ENCODE measurements at regions not wholly inside any gene's neighbourhood (a gene's known extent, or its start where the extent isn't known, plus 50 kb on each side); places are given as distances from the start of the nearest gene placed in this dataset.
"Not testable (repeated sequence)": the region's sequence is repeated elsewhere in the genome, so short reads cannot be mapped to it uniquely, and the experiment has no call there.

GRCh38 chr7:85703251-85704010 lies 516.6 kb upstream of the SEMA3D start:
- no peak for DNase-seq

- DNase-seq = no peak
Observed at GRCh38 chr7:85702348-85702747, 515.5 kb upstream of the SEMA3D start.

- DNase-seq = no peak
Observed at GRCh38 chr7:85699482-85699881, 512.6 kb upstream of the SEMA3D start.

DNA sequence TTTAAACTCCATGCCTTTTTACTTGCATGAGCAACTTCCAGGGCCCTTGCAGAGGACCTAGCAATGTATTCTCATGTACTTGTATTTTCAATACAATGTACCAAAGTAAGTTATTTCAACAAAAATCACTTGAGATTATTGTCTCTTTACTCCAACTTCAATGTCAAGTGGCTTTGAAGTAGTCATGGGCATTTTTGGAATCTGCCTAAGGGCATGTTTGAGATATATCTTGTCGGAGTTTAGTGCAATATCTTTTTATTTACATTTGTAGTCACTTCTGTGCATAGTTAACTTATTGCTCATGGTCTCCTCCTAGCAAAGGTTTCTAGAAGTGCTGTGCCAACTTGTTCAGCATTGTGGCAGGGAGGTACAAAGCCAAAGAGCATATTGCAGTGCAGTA lies 508.7 kb upstream of the SEMA3D start:
- DNase-seq = no peak

DNA sequence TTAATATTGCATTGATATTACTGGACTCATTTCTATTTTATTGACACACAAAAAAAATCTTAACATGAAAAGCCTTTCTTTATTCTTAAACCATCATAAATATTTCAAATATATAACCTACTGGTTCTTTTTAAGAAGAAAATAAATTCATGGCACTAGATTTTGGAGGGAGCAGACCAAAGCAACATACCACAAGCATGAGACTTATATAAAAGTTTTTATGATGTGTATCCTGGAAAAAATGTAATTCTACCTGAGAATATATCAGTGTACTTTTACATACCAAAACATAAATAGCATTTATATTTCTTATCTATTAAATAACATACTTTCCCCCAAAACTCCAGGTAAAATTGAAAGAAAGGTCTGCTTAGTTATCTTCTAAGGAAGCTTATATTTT lies 508.2 kb upstream of the SEMA3D start:
- DNase-seq = no peak

GRCh38 chr7:85693326-85693725 lies 506.5 kb upstream of the SEMA3D start:
- DNase-seq = no peak

- DNase-seq = no peak
Observed at GRCh38 chr7:85688712-85689111, 501.9 kb upstream of the SEMA3D start.

- DNase-seq = no peak
Observed at GRCh38 chr7:85686401-85687181, 499.7 kb upstream of the SEMA3D start.

DNA sequence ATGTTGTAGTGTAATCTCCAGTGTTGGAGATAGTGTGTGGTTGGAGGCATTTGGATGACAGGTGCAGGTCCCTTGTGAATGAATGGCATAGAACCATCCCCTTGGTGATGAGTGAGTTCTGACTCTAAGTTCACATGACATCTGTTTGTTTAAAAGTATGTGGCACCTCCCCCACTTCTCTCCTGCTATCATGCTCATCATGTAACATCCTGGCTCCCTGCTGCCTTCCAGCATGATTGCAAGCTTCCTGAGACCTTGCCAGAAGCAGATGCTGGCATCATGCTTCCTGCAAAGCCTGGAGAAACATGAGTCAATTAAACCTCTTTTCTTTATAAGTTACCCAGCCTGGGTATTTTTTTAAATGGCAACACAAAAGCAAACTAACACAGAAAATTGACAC lies 499.0 kb upstream of the SEMA3D start:
- DNase-seq = no peak

GRCh38 chr7:85682833-85683620 lies 496.2 kb upstream of the SEMA3D start:
- DNase-seq = no peak

DNA sequence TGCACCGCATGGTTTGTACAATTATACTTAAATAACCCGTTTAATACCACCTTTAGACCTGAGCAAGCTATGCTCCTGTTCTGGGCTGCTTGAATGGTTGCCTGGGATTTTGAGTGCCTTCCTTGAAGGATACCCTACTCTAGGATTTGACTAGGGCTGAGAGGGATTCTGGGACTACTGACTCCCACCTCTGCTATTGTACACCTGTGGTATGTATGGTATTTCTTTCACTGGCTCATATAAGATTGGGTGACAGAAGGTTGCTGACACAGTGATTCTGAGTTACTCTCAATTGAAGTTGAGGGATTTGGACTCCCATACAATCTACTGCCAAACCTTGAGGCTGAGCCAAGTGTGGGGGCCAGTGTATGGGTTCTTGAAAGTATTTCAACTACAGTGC lies 494.4 kb upstream of the SEMA3D start:
- no peak for DNase-seq

GRCh38 chr7:85675093-85675492 lies 488.2 kb upstream of the SEMA3D start:
- not testable (repeated sequence) for DNase-seq

DNA sequence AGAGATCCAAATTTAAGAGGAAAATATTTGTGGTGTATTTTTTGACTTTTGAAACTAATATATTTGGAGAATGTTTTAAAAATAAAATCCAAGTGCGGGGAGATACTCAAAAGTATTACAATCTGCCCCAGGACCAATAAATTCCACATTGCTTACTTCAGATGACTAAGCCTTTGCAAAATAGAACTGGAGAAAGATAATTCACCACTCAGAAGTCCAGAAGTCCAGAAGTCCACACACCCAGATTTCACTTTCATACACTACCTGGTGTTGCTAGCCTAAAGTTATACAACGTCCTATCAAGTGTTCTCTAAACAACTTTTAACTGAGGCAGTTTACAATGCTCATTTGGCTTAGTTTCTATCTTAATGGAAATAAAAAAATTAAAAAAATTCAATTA lies 487.0 kb upstream of the SEMA3D start:
- DNase-seq = no peak

DNA sequence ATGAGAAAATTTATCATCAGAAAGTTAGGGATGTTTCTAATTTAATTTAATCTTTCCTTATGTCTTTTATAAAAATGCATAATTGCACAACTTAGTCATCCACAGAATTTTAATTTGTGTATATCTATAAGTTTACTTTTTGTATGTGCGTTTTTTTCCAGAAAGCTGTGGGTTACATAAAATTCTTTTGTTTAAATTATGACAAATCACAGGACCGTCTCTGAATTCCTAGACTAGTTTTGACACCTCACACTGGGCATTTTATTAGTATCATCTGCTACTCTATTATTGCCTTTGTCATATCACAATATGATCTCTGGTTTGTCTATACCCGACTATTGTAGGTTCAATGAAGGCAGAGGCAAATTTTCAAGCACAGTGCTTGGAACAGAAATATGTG lies 482.4 kb upstream of the SEMA3D start:
- no peak for DNase-seq

- DNase-seq = no peak
Observed at GRCh38 chr7:85664341-85664740, 477.5 kb upstream of the SEMA3D start.

- no peak for DNase-seq
Observed at GRCh38 chr7:85659364-85659763, 472.5 kb upstream of the SEMA3D start.

DNA sequence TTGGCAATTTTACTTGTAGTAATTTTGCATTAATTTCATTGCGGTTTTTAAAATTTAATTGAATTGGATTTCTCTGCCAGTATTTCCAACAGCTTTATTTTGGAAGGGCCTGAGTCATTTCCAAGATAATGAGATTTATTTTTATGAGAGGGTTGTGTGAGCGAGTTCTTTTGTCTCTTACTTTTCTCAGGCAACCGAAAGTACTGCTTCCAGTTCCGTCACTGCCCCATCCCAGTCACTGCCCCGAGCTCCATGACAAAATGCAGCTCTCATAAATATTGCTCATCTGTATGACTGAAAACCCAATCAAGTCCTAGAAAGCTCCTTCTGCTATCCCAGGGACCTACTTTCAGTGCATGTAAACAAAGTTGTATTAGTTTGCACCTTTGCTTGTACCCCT lies 468.4 kb upstream of the SEMA3D start:
- no peak for DNase-seq

- no peak for DNase-seq
Observed at GRCh38 chr7:85644272-85644671, 457.4 kb upstream of the SEMA3D start.

DNA sequence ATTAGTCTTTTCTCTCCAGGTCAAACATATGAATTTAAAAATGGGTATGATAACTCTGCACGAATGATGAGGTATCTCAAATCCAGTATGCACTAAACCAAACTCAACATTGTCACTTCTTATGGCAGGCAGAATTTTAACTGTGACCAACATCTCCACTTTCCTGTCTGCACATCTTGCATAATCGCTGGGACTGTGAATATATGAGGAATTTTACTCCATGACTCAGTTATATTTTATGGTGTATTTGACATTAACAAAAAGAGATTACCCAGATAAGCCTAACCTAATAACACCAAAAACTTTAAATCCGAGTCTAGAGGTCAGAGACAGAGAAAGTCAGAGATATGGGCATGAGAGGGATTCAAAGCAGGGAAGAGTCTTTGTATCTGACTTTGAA lies 454.5 kb upstream of the SEMA3D start:
- DNase-seq = no peak

DNA sequence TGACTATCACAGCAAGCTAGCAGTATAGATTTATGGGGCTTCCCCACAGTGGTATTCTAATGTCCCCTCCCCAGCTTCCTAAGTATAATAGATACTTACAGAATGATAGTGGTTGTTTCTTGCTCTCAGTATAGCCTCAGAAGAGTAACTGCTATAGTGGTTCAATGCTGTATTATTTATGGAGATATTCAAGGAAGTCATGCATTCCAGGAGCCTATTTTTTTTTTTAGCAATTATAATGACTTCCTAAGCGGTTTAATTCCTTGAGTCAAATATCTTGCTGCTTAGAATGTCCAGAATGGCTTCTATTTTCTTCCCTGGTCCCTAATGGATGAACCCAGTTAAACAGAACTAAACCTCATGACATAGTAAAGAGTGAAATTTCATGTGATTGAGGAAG lies 451.5 kb upstream of the SEMA3D start:
- DNase-seq = no peak

- DNase-seq = no peak
Observed at GRCh38 chr7:85634951-85635350, 448.1 kb upstream of the SEMA3D start.

DNA sequence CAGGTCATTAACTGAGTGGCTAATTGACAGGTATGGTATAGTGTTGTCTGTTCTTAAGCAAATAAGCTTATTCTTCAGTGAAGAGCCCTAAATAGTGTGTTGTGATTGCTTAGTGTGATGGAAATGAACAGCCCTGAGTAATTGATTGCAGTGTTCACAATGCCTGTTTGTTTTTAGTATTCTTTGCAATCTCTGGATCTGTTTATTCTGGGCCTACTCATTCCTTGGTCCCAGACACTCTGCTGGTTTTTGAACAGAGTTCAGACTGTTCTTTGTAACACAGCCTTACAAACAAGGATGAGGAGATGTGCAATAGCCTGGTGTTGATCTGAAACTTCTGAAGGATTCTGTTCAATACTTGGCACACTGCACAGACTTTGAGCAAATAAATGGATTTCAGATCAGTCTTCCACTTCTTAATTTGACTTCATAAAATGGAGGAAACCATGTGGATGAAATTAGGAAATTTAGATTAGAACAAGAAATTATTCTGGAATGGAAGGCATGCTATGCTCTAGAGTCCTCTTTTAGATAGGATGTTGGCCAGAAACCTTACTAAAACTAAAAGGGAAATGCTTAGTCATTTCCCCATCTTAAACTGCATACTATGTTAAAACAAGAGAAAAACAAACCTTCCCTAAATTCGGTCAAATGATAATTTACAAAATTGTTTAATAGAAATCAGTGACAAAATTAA lies 444.2 kb upstream of the SEMA3D start:
- no peak for DNase-seq
